GM21825 (cell line): ENCODE measurements at regions not wholly inside any gene's neighbourhood (a gene's known extent, or its start where the extent isn't known, plus 50 kb on each side); places are given as distances from the start of the nearest gene placed in this dataset.
"Not testable (repeated sequence)": the region's sequence is repeated elsewhere in the genome, so short reads cannot be mapped to it uniquely, and the experiment has no call there.

Experiments
- ATAC-seq: cut with Tn5 transposase; IDR thresholded peaks from one replicate; pipeline ENCODE4 v1.9.1; 2021; ENCODE audit warnings: mild to moderate bottlenecking, moderate library complexity; ENCODE audit not compliant: unreplicated experiment

DNA sequence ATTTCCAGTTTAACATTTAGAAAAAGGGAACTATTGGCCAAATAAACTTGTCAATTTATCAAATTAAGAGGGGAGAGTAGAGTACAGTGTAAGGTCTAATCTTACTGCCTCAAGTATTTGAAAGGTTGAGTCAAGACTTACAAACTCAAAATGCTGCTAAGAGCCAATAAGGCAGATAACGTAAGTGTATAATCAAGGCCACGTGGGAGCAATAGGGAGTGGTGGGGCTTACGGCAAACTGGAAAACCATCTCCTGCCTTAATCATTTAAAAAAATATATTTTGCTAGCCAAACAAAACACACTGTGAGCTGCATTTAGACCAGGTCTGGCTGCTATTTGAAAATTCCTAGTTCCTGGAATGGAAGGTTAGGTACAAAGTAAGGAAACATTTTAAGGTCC lies 107.3 kb upstream of the FRMD4B start:
- ATAC-seq = no peak

DNA sequence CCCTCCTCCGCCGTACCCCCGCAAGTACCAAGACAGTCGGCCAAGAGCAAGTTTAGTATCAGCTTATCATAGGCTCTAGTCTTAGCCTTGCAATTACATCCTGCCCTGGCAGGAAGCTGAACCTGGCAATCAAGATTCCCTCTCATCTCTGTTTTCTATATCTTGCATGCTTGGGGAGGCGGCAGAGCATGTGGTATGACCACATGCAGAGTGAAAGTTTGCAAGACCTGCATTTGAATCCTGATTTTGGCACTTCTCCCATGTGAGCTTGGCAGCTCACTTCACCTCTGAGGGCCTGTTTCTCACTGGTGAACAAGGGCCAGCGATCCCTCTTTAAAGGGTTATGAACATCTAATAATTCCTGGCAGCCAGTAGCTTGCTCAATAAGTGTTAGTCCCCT lies 106.1 kb upstream of the FRMD4B start:
- ATAC-seq = no peak

GRCh38 chr3:69490971-69491370 lies 105.1 kb upstream of the FRMD4B start:
- no peak for ATAC-seq

DNA sequence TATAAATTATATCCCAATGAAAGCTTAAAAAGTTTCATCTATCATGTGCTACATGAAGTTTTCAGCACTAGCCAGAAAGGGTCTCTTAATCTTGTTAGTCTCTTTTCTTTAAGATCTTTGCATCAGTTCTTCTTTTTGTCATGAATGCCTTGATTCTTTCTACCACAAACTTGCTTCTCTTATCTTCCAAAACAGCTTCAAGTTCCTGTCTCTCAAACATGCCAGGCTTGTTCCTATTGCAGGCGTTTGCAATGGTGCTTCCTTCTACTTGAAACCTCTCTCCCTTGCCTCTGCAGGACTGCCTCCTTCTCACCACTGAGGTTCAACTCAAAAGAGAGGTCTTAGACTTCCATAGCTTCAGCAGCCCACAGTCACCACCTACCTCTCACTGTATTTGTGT lies 104.3 kb upstream of the FRMD4B start:
- ATAC-seq = no peak

- no peak for ATAC-seq
These were observed 102.1 kb upstream of the FRMD4B start for GRCh38 chr3:69488026-69488425.

DNA sequence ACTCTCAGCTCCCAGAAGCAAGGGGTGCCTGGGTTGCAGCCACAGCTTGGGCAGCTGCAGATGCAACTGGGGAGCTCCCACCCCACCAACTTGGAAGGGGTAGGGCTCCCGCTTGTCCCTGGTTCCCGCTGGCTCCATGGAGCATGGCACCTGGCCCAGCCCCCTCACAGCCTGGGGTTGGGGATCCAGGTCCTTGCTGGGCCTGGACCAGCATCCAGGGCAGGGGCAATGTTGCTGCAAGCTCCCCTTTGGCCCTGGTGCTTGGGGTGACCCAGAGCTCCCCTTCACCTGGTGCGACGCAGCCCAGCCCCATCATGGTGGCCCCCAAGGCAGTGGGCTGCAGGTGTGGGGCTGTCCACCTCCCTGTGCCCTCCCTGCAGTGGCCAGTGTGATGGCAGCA lies 99.6 kb upstream of the FRMD4B start:
- no peak for ATAC-seq

- ATAC-seq = no peak
These were observed 98.9 kb upstream of the FRMD4B start for GRCh38 chr3:69484507-69485393.

DNA sequence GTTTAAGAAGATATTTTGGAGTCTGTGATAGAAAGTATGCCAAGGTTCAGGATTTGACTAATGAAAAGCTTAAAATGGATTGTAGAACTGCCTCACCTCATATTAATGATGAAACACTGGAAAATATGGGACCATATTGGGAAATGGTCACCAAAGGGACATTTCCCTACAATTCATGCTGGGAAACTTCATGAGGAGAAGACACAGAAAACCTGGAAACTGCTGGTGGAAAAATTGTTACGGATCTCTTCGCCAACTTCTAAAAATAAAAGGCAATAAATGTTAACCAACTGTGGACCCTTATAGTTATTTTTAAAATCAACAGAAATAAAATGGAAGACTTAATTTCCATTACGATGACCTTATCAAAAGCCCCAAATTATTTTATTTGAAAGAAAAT lies 97.6 kb upstream of the FRMD4B start:
- no peak for ATAC-seq

DNA sequence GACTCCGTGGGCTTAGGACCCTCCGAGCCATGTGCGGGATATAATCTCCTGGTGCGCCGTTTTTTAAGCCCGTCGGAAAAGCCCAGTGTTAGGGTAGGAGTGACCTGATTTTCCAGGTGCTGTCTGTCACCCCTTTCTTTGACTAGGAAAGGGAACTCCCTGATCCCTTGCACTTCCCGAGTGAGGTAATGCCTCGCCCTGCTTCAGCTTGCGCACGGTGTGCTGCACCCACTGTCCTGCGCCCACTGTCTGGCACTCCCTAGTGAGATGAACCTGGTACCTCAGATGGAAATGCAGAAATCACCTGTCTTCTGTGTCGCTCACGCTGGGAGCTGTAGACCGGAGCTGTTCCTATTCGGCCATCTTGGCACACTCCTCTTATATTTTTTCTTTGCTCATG lies 95.1 kb upstream of the FRMD4B start:
- not testable (repeated sequence) for ATAC-seq

DNA sequence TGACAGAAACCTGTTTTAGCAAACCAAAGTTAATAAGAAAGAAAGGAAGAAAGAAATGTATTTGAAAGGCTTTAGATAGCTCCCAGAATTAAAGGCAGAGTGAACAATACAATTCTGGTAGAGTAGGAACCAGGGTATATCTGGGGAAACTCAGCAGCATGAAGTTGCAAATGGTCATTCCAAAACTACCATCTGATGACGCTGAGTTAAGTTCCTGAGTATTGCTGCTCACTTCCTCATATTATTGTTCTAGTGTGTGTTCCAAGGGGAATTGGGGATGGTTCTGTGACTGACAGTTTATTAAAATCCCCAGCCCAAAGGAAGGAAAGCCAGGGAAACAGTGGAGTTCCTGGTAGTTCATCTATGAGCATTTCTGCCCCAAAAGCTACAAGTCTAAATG lies 88.3 kb upstream of the FRMD4B start:
- no peak for ATAC-seq

- ATAC-seq = no peak
These were observed 86.2 kb upstream of the FRMD4B start for GRCh38 chr3:69472093-69472492.

- ATAC-seq = no peak
These were observed 77.6 kb upstream of the FRMD4B start for GRCh38 chr3:69463531-69463930.

DNA sequence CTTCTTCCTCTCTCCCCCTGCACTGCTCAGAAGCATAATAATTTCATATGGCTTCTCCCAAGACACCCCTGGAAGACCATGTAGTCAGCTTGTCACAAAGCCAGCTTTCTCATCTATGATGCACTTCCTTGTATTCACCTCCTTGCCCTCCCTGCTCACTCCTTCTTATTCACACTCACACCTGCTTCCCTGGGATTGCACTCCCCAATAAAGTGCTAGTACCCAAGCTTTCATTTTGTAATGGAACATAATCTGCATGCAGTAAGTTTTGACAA lies 76.9 kb upstream of the FRMD4B start:
- ATAC-seq = no peak

DNA sequence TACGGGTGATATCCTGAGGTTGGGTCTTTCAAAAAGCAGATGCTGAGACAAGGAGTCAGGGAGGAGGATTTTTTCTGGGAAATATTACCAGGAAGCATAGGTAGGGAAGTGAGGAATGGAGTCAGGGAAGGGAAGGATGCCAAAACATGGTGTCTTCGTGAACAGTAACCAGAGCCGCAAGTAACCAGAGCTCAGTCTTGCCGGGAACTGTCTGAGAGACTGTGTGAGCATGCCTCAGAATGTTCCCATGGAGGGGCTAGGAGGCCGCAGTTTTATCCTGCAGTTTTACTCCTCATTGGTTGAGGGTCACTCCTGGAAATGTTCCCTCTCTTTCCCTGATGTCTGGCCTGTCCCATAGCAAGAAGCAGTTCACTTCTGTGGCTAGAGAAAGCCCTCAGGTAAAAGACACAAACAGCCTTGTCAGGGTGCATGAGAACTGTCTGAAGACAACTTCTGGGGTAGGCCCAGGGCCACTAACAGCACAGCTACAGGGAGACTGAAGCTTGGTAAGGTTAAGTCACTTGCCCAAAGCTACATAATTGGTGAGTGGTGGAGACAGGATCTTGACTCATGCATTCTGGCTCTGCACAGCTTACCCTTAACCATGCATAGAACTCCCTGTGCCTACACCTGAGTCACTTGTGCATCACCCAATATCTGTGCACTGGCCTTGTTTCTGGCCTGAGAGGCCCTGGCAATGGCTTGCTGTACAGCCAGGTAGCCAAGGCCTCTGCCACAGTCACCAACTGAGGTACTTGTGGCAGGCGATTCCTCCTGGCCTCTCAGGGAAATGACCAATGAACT lies 76.3 kb upstream of the FRMD4B start:
- ATAC-seq = no peak

DNA sequence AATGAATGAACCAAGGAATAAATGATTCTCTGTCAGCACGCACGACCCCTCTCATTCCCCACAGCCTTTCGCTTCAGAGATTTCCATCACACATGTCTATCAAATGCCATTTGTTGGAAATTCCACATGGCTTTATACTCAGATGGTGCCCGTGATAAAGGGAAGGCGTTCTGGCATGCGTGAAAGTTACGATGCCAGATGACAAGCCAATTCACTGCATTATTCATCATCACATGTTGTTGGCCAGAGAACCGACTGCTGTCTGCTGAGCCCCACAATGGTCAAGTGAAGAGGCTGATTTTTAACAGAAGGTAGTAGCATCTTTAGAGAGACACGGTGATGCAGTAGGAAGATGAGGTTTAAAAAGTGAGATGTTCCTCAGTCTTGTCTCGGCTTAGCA lies 74.1 kb upstream of the FRMD4B start:
- ATAC-seq = no peak

DNA sequence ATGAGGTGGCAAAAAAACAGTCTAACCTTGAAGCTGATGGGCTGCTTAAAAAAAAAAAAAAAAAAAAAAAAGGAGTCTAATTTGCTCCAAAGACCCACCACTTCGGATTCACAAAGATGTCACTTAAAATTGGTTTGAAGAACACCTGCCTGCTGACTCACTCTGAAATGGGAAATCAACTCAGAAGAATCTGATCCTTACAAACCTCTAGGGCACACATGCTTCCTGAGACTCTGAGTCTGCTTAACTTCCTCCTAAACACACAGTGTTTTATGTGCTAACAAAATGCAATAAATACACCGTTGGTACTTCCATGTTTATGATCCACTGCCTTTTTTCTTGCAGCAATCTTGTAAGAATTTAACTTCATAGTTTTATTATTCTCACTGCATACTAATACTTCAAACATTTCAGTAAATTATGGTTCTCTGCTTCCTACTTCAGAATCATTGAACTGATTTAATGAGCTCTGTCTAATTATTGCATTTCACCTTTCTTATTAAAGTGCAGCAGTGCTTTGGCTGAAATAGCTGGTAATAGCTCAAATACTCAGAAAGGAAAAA lies 73.0 kb upstream of the FRMD4B start:
- no peak for ATAC-seq

DNA sequence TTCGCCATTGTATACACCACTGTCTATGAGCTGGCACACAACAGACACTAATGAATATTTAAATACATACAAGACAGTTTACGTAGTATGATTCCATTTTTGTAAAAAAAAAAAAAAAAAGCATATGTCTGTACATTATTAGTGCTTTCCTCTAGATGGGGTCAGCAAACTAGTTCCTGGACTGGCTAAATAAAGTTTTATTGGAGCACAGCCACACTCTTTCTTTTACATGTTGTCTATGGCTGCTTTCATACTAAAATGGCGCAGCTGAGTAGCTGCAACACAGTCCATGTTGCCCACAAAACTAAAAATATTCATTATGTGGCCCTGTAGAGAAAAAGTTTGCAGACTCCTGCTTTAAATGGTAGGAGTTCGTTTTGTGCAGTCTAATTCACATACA lies 70.7 kb upstream of the FRMD4B start:
- no peak for ATAC-seq

GRCh38 chr3:69454204-69454787 lies 68.4 kb upstream of the FRMD4B start:
- ATAC-seq = no peak

DNA sequence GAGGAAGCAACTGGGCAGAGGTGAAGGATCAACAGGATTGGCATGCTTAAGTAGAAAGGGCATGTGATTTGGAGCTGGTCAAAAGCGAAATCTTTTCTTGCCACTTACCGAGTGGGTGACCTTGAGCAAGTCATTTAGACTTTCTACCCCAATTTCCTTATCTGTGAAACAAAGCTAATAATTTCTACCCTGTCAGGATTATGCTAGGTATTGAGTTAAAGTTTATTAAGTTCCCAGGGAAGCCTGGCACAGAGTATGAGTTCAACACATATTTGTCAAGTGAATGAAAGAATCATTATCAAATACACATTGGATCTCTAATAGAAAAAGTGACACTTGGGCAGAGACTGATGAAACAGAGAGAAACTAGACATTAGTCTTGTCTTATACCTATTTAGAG lies 66.4 kb upstream of the FRMD4B start:
- ATAC-seq = no peak

DNA sequence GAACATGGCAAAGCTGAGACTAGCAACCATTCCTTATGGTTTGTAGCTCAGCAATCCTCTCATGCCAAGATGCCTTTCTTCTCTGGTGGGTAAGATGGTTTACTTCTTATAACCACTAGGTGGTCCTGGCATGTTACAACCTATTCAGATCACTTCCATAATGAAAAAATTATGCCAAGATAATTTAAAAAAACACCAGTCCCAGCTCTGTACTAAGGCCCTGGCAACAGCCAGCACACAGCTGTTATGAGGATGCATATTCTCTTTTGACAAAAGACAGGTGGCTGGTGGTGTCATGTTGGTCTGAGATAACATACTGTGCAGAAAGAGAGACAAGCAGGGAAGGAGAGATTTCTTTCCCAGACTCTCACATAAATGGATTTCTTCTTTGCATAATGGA lies 65.7 kb upstream of the FRMD4B start:
- no peak for ATAC-seq

- ATAC-seq = no peak
These were observed 63.0 kb upstream of the FRMD4B start for GRCh38 chr3:69448877-69449276.
